Mesenchymal stem cell (in vitro differentiated cells and primary cell): ENCODE measurements at regions not wholly inside any gene's neighbourhood (a gene's known extent, or its start where the extent isn't known, plus 50 kb on each side); places are given as distances from the start of the nearest gene placed in this dataset.
A peak's percentile ranks its signal among the peaks of the same experiment; 100 is the strongest.

Experiments
- DNase-seq: peaks from one replicate; pipeline ENCODE4 v3.0.0-alpha.2; 2013
- H2AFZ ChIP-seq: one replicate; pipeline ENCODE4 v1.6.1; 2013; ENCODE audit warnings: low read depth, mild to moderate bottlenecking, control low read depth, inconsistent platforms, low read length, moderate library complexity
- H2AK5ac ChIP-seq: 2 replicates; pipeline ENCODE4 v1.6.1; 2013; ENCODE audit warnings: low read length, moderate library complexity, mild to moderate bottlenecking, inconsistent platforms; ENCODE audit not compliant: severe bottlenecking
- H2BK120ac ChIP-seq: one replicate; pipeline ENCODE4 v1.6.1; 2013; ENCODE audit warnings: low read depth, mild to moderate bottlenecking, inconsistent platforms, low read length, moderate library complexity
- H2BK12ac ChIP-seq, 2 experiments: one replicate each; pipeline ENCODE4 v1.6.1; 2013; ENCODE audit warnings: inconsistent platforms in 2 of 2, low read length in 2 of 2, mild to moderate bottlenecking in 2 of 2, moderate library complexity in 2 of 2, control low read depth in 1 of 2
- H2BK15ac ChIP-seq: one replicate; pipeline ENCODE4 v1.6.1; 2013; ENCODE audit warnings: mild to moderate bottlenecking, low read depth, inconsistent platforms; ENCODE audit not compliant: poor library complexity, severe bottlenecking
- H2BK5ac ChIP-seq: 2 replicates; pipeline ENCODE4 v1.6.1; 2013; ENCODE audit warnings: low read depth, mild to moderate bottlenecking, low read length, control low read depth, inconsistent platforms; ENCODE audit not compliant: poor library complexity, severe bottlenecking
- H3K14ac ChIP-seq, 2 experiments: one replicate each; pipeline ENCODE4 v1.6.1; 2013; ENCODE audit warnings: inconsistent platforms in 2 of 2, low read length in 2 of 2, control low read depth in 1 of 2, mild to moderate bottlenecking in 1 of 2, moderate library complexity in 1 of 2
- H3K18ac ChIP-seq, 2 experiments: one replicate each; pipeline ENCODE4 v1.6.1; 2013; ENCODE audit warnings: inconsistent platforms in 2 of 2, low read length in 2 of 2, control low read depth in 1 of 2, low read depth in 1 of 2, mild to moderate bottlenecking in 1 of 2
- H3K23ac ChIP-seq, 2 experiments: one replicate each; pipeline ENCODE4 v1.6.1; 2013; ENCODE audit warnings: inconsistent platforms in 2 of 2, low read length in 2 of 2, mild to moderate bottlenecking in 2 of 2, moderate library complexity in 2 of 2, control low read depth in 1 of 2
- H3K27ac ChIP-seq: 2 replicates; pipeline ENCODE4 v1.5.1; 2013; ENCODE audit warnings: mild to moderate bottlenecking, moderate library complexity, low read length, control low read depth, inconsistent platforms; ENCODE audit not compliant: poor library complexity, severe bottlenecking
- H3K27me3 ChIP-seq, 2 experiments: 2 replicates each; pipeline versions ENCODE4 v1.6.1 to v1.7.0; 2013; ENCODE audit warnings: low read length in 2 of 2, mild to moderate bottlenecking in 2 of 2, moderate library complexity in 2 of 2, control low read depth in 1 of 2, inconsistent platforms in 1 of 2; ENCODE audit not compliant: control insufficient read depth in 1 of 2, insufficient read depth in 1 of 2
- H3K36me3 ChIP-seq, 2 experiments: 2 replicates each; pipeline versions ENCODE4 v1.6.1 to v1.7.0; 2013; ENCODE audit warnings: low read length in 2 of 2, control low read depth in 1 of 2, inconsistent platforms in 1 of 2, low read depth in 1 of 2, mild to moderate bottlenecking in 1 of 2; ENCODE audit not compliant: insufficient read depth in 2 of 2, control insufficient read depth in 1 of 2
- H3K4ac ChIP-seq, 2 experiments: one replicate each; pipeline ENCODE4 v1.6.1; 2013; ENCODE audit warnings: inconsistent platforms in 2 of 2, low read length in 2 of 2, mild to moderate bottlenecking in 2 of 2, moderate library complexity in 2 of 2, control low read depth in 1 of 2, low read depth in 1 of 2
- H3K4me1 ChIP-seq: 2 replicates; pipeline ENCODE4 v1.6.1; 2013; ENCODE audit warnings: low read depth, low read length, control low read depth; ENCODE audit not compliant: control insufficient read depth, insufficient read depth
- H3K4me2 ChIP-seq: 2 replicates; pipeline ENCODE4 v1.6.1; 2013; ENCODE audit warnings: low read length, mild to moderate bottlenecking, inconsistent platforms; ENCODE audit not compliant: poor library complexity, severe bottlenecking
- H3K4me3 ChIP-seq, 2 experiments: 2 replicates each; pipeline versions ENCODE4 v1.5.1 to v1.7.0; 2013; ENCODE audit warnings: low read length in 2 of 2, mild to moderate bottlenecking in 2 of 2, control low read depth in 1 of 2, low read depth in 1 of 2; ENCODE audit not compliant: insufficient read depth in 1 of 2
- H3K79me1 ChIP-seq: replicated peaks from 2 replicates; pipeline ENCODE4 v1.6.1; 2013; ENCODE audit warnings: mild to moderate bottlenecking, control low read depth, low read length, inconsistent platforms; ENCODE audit not compliant: poor library complexity, severe bottlenecking
- H3K9ac ChIP-seq: 2 replicates; pipeline ENCODE4 v1.7.0; 2013; ENCODE audit warnings: mild to moderate bottlenecking, low read length, moderate library complexity
- H3K9me3 ChIP-seq: 2 replicates; pipeline ENCODE4 v1.7.0; 2013; ENCODE audit warnings: mild to moderate bottlenecking, low read length; ENCODE audit not compliant: control insufficient read depth
- H4K8ac ChIP-seq: one replicate; pipeline ENCODE4 v1.6.1; 2013; ENCODE audit warnings: inconsistent platforms, mild to moderate bottlenecking, low read length, moderate library complexity
- H4K91ac ChIP-seq: one replicate; pipeline ENCODE4 v1.6.1; 2013; ENCODE audit warnings: mild to moderate bottlenecking, low read length, inconsistent platforms
- WGBS: methylation state at CpG from one replicate; pipeline ENCODE4 v1.1.7; 2013; ENCODE audit warnings: mixed read lengths; 5-methylcytosine and 5-hydroxymethylcytosine counted together

GRCh38 chr3:81242871-81243270 is 518.6 kb downstream of the GBE1 start:
- H3K4me3 ChIP-seq: no peak overlapping the region
- H3K4ac ChIP-seq: no peak overlapping the region
- H3K27ac ChIP-seq: no peak overlapping the region
- no peaks in the 10 kb centered on the region for H3K4me1 ChIP-seq
- H3K9ac ChIP-seq: no peak overlapping the region
- no peak overlapping the region for H4K91ac ChIP-seq
- H3K36me3 ChIP-seq: no peaks in the 10 kb centered on the region
- H3K79me1 ChIP-seq: no peaks in the 10 kb centered on the region
- H2AK5ac ChIP-seq: no peak overlapping the region
- H3K27me3 ChIP-seq: no peaks in the 10 kb centered on the region
- H3K14ac ChIP-seq: no peak overlapping the region
- no CpG with 5 or more reads among the region's 1 CpG for WGBS
- no peaks in the 10 kb centered on the region for H3K9me3 ChIP-seq
- H2BK5ac ChIP-seq: no peak overlapping the region
- no peak overlapping the region for H2BK15ac ChIP-seq
- no peak overlapping the region for H3K4me2 ChIP-seq
- no peak overlapping the region for H4K8ac ChIP-seq
- H3K18ac ChIP-seq: no peak overlapping the region
- H2BK120ac ChIP-seq: no peak overlapping the region
- no peak overlapping the region for H3K23ac ChIP-seq
- DNase-seq: no peak
- H2AFZ ChIP-seq: no peak overlapping the region
- no peak overlapping the region for H2BK12ac ChIP-seq

- Histone ChIP-seq H3K36me3 (no peaks in the 10 kb centered on the region), H3K27ac (no peak overlapping the region), H2AK5ac (no peak overlapping the region), H3K4me2 (no peak overlapping the region), H4K8ac (no peak overlapping the region), H3K4me1 (no peaks in the 10 kb centered on the region), H2AFZ (no peak overlapping the region), H3K9me3 (no peaks in the 10 kb centered on the region), H2BK15ac (no peak overlapping the region), H2BK12ac (no peak overlapping the region), H3K14ac (no peak overlapping the region), H3K27me3 (no peaks in the 10 kb centered on the region), H2BK120ac (no peak overlapping the region), H3K4me3 (no peak overlapping the region), H3K4ac (no peak overlapping the region), H4K91ac (no peak overlapping the region), H3K23ac (no peak overlapping the region), H3K18ac (no peak overlapping the region), H2BK5ac (no peak overlapping the region), H3K79me1 (no peaks in the 10 kb centered on the region), H3K9ac (no peak overlapping the region)
- WGBS: no CpG with 5 or more reads among the region's 1 CpG
- DNase-seq: no peak
Observed at GRCh38 chr3:81237181-81237580, 524.3 kb downstream of the GBE1 start.

- Histone ChIP-seq H2BK12ac (no peak overlapping the region), H3K36me3 (no peaks in the 10 kb centered on the region), H3K23ac (no peak overlapping the region), H2BK120ac (no peak overlapping the region), H3K9me3 (no peaks in the 10 kb centered on the region), H3K4me2 (no peak overlapping the region), H3K4me1 (peaks cover 5% of the 10 kb centered on the region), H3K79me1 (no peaks in the 10 kb centered on the region), H3K14ac (no peak overlapping the region), H2BK15ac (no peak overlapping the region), H3K4me3 (no peak overlapping the region), H3K27me3 (no peaks in the 10 kb centered on the region), H4K91ac (no peak overlapping the region), H2AK5ac (no peak overlapping the region), H3K4ac (no peak overlapping the region), H2AFZ (no peak overlapping the region), H3K27ac (no peak overlapping the region), H4K8ac (no peak overlapping the region), H2BK5ac (no peak overlapping the region), H3K18ac (no peak overlapping the region), H3K9ac (no peak overlapping the region)
- DNase-seq: no peak
- WGBS: no CpG with 5 or more reads among the region's 1 CpG
Observed at GRCh38 chr3:81218023-81218422, 543.4 kb downstream of the GBE1 start.

GRCh38 chr3:81217101-81217500 is 544.3 kb downstream of the GBE1 start:
- Histone ChIP-seq H4K91ac (no peak overlapping the region), H2BK5ac (no peak overlapping the region), H3K9me3 (no peaks in the 10 kb centered on the region), H3K4me3 (no peak overlapping the region), H3K23ac (no peak overlapping the region), H3K14ac (no peak overlapping the region), H4K8ac (no peak overlapping the region), H3K4me1 (peaks cover 5% of the 10 kb centered on the region), H3K27me3 (no peaks in the 10 kb centered on the region), H3K79me1 (no peaks in the 10 kb centered on the region), H2BK120ac (no peak overlapping the region), H3K36me3 (no peaks in the 10 kb centered on the region), H2BK12ac (no peak overlapping the region), H2AK5ac (no peak overlapping the region), H3K4ac (no peak overlapping the region), H3K18ac (no peak overlapping the region), H3K27ac (no peak overlapping the region), H2BK15ac (no peak overlapping the region), H3K9ac (peak overlapping the region; percentile 80), H2AFZ (no peak overlapping the region), H3K4me2 (no peak overlapping the region)
- no peak for DNase-seq
- whole genome bisulfite sequencing: no CpG with 5 or more reads among the region's 2 CpGs
